Neural progenitor cell (in vitro differentiated cells): ENCODE measurements at regions not wholly inside any gene's neighbourhood (a gene's known extent, or its start where the extent isn't known, plus 50 kb on each side); places are given as distances from the start of the nearest gene placed in this dataset.

ENCODE experiments used
- DNase-seq: peaks from one replicate; pipeline ENCODE4 v3.0.0-alpha.2; 2016; ENCODE audit warnings: low spot score
- H2AFZ ChIP-seq: fragments of 200-600 bp; sonication (generic); replicated peaks from 2 replicates; pipeline ENCODE4 v1.6.1; 2016; ENCODE audit warnings: antibody characterized with exemption
- H3F3A ChIP-seq: fragments of 200-600 bp; sonication (generic); 2 replicates; pipeline ENCODE4 v1.6.1; 2016; ENCODE audit warnings: antibody characterized with exemption, low read depth
- H3K27ac ChIP-seq: fragments of 200-600 bp; sonication (generic); 2 replicates; pipeline ENCODE4 v1.5.1; 2016; ENCODE audit warnings: mild to moderate bottlenecking
- H3K27me3 ChIP-seq: fragments of 200-600 bp; sonication (generic); 2 replicates; pipeline ENCODE4 v1.6.1; 2016; ENCODE audit warnings: mild to moderate bottlenecking, moderate library complexity
- H3K36me3 ChIP-seq: fragments of 200-600 bp; sonication (generic); 2 replicates; pipeline ENCODE4 v1.5.1; 2016
- H3K4me1 ChIP-seq: fragments of 200-600 bp; sonication (generic); 2 replicates; pipeline ENCODE4 v1.6.1; 2016; ENCODE audit warnings: mixed run types
- H3K4me2 ChIP-seq: fragments of 200-600 bp; sonication (generic); 2 replicates; pipeline ENCODE4 v1.6.1; 2016
- H3K4me3 ChIP-seq: fragments of 200-600 bp; sonication (generic); 2 replicates; pipeline ENCODE4 v1.5.1; 2016
- H3K79me2 ChIP-seq: fragments of 200-600 bp; sonication (generic); 2 replicates; pipeline ENCODE4 v1.6.1; 2016; ENCODE audit warnings: low read depth
- H3K9ac ChIP-seq: fragments of 200-600 bp; sonication (generic); 2 replicates; pipeline ENCODE4 v1.6.1; 2016
- H3K9me3 ChIP-seq: fragments of 200-600 bp; sonication (generic); 2 replicates; pipeline ENCODE4 v1.5.1; 2016; ENCODE audit warnings: low read depth
- H4K20me1 ChIP-seq: fragments of 200-600 bp; sonication (generic); 2 replicates; pipeline ENCODE4 v1.6.1; 2016; ENCODE audit warnings: low read depth
- H3K27ac Mint-ChIP-seq: 3 replicates; pipeline ENCODE4 v1.8.0; 2021; ENCODE audit warnings: mixed read lengths
- H3K27me3 Mint-ChIP-seq: 2 replicates; pipeline ENCODE4 v1.8.0; 2022; ENCODE audit warnings: low read depth, mild to moderate bottlenecking, inconsistent platforms, moderate library complexity, mixed read lengths; ENCODE audit not compliant: insufficient read depth
- H3K36me3 Mint-ChIP-seq: 3 replicates; pipeline ENCODE4 v1.8.0; 2021; ENCODE audit warnings: mixed read lengths
- H3K4me1 Mint-ChIP-seq: 3 replicates; pipeline ENCODE4 v1.8.0; 2021; ENCODE audit warnings: mixed read lengths
- H3K4me3 Mint-ChIP-seq: 3 replicates; pipeline ENCODE4 v1.8.0; 2021; ENCODE audit warnings: mild to moderate bottlenecking, moderate library complexity, mixed read lengths
- H3K9me3 Mint-ChIP-seq: 3 replicates; pipeline ENCODE4 v1.8.0; 2020; ENCODE audit warnings: mixed read lengths
- EZH2 ChIP-seq: fragments of 200-600 bp; sonication (generic); IDR thresholded peaks from 2 replicates; pipeline ENCODE4 v1.6.1; 2017; ENCODE audit warnings: antibody characterized with exemption, mild to moderate bottlenecking, moderate library complexity
- EZH2phosphoT487 ChIP-seq: fragments of 200-600 bp; sonication (generic); IDR thresholded peaks from 2 replicates; pipeline ENCODE4 v1.6.1; 2017; ENCODE audit warnings: antibody characterized with exemption
- TF ChIP-seq, protein P1 (sequence below): fragments of 200-600 bp; sonication (generic); IDR thresholded peaks from 2 replicates; pipeline ENCODE4 v1.5.1; 2017; ENCODE audit warnings: antibody characterized with exemption, mild to moderate bottlenecking

GRCh38 chr3:144470666-144471065 lies 499.0 kb downstream of the DIPK2A start:
- no peaks in the 10 kb centered on the region for H3K27me3 ChIP-seq
- Mint-ChIP-seq H3K4me1 (no peaks in the 10 kb centered on the region), H3K27me3 (no peaks in the 10 kb centered on the region), H3K4me3 (no peak overlapping the region), H3K36me3 (no peaks in the 10 kb centered on the region), H3K27ac (no peak overlapping the region), H3K9me3 (no peaks in the 10 kb centered on the region)
- H3K4me1 ChIP-seq: peaks cover 19% of the 10 kb centered on the region
- no peak overlapping the region for H3K27ac ChIP-seq
- no peaks in the 10 kb centered on the region for H4K20me1 ChIP-seq
- H3F3A ChIP-seq: no peaks in the 10 kb centered on the region
- no peak overlapping the region for H3K4me3 ChIP-seq
- H3K79me2 ChIP-seq: no peaks in the 10 kb centered on the region
- no peak overlapping the region for H3K9ac ChIP-seq
- no peak for TF ChIP-seq EZH2phosphoT487
- TF ChIP-seq EZH2: no peak
- TF ChIP-seq, protein P1, sequence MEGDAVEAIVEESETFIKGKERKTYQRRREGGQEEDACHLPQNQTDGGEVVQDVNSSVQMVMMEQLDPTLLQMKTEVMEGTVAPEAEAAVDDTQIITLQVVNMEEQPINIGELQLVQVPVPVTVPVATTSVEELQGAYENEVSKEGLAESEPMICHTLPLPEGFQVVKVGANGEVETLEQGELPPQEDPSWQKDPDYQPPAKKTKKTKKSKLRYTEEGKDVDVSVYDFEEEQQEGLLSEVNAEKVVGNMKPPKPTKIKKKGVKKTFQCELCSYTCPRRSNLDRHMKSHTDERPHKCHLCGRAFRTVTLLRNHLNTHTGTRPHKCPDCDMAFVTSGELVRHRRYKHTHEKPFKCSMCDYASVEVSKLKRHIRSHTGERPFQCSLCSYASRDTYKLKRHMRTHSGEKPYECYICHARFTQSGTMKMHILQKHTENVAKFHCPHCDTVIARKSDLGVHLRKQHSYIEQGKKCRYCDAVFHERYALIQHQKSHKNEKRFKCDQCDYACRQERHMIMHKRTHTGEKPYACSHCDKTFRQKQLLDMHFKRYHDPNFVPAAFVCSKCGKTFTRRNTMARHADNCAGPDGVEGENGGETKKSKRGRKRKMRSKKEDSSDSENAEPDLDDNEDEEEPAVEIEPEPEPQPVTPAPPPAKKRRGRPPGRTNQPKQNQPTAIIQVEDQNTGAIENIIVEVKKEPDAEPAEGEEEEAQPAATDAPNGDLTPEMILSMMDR: no peak
- no peak overlapping the region for H2AFZ ChIP-seq
- DNase-seq: no peak
- no peaks in the 10 kb centered on the region for H3K9me3 ChIP-seq
- H3K4me2 ChIP-seq: no peak overlapping the region
- H3K36me3 ChIP-seq: no peaks in the 10 kb centered on the region

DNA sequence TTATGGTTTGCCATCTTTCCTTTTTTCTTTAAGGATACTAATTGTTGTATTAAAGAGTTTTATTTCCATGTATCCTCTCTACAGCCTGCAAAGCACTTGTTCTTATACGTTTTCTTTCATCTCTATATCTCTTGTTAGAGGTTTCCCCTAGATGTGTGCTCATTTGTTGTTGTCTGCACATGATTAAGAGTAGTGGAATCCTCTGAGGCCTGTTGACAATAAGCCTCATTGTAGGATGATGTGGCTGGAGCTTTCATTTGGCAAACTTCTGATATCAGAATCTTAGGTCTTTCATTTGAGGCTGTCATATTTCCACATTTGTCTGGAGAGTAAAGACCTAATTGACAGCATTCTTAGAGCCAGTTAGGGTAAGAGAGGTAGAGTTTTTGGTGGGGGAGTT lies 506.0 kb downstream of the DIPK2A start:
- H3K9me3 ChIP-seq: no peaks in the 10 kb centered on the region
- H3K27ac Mint-ChIP-seq: no peak overlapping the region
- H3K27me3 Mint-ChIP-seq: no peaks in the 10 kb centered on the region

GRCh38 chr3:144480416-144480919 lies 508.8 kb downstream of the DIPK2A start:
- no peaks in the 10 kb centered on the region for H3K4me1 Mint-ChIP-seq
- DNase-seq: no peak
- Histone ChIP-seq H3K9ac (no peak overlapping the region), H3K79me2 (no peaks in the 10 kb centered on the region), H3K4me2 (no peak overlapping the region), H3K4me3 (no peak overlapping the region), H3K36me3 (no peaks in the 10 kb centered on the region), H3K27me3 (no peaks in the 10 kb centered on the region), H3K27ac (no peak overlapping the region), H4K20me1 (no peaks in the 10 kb centered on the region), H3F3A (no peaks in the 10 kb centered on the region), H3K9me3 (no peaks in the 10 kb centered on the region), H3K4me1 (peaks cover 3% of the 10 kb centered on the region), H2AFZ (no peak overlapping the region)
- no peaks in the 10 kb centered on the region for H3K9me3 Mint-ChIP-seq
- no peaks in the 10 kb centered on the region for H3K36me3 Mint-ChIP-seq
- no peaks in the 10 kb centered on the region for H3K27me3 Mint-ChIP-seq
- H3K27ac Mint-ChIP-seq: no peak overlapping the region
- no peak for TF ChIP-seq EZH2phosphoT487
- TF ChIP-seq EZH2: no peak
- TF ChIP-seq, protein P1: no peak
- no peak overlapping the region for H3K4me3 Mint-ChIP-seq

More for the DNA sequence above, 506.0 kb downstream of the DIPK2A start:
- no peaks in the 10 kb centered on the region for H4K20me1 ChIP-seq
- H3K4me3 ChIP-seq: no peak overlapping the region
- no peaks in the 10 kb centered on the region for H3K4me1 Mint-ChIP-seq
- no peak overlapping the region for H3K4me2 ChIP-seq
- no peaks in the 10 kb centered on the region for H3K9me3 Mint-ChIP-seq
- H3K36me3 ChIP-seq: no peaks in the 10 kb centered on the region
- H3K36me3 Mint-ChIP-seq: no peaks in the 10 kb centered on the region
- DNase-seq: no peak
- no peak overlapping the region for H2AFZ ChIP-seq
- H3F3A ChIP-seq: no peaks in the 10 kb centered on the region
- no peaks in the 10 kb centered on the region for H3K27me3 ChIP-seq
- H3K4me3 Mint-ChIP-seq: no peak overlapping the region
- no peaks in the 10 kb centered on the region for H3K79me2 ChIP-seq
- H3K9ac ChIP-seq: no peak overlapping the region
- H3K27ac ChIP-seq: no peak overlapping the region
- H3K4me1 ChIP-seq: peaks cover 20% of the 10 kb centered on the region
- TF ChIP-seq, protein P1: no peak
- TF ChIP-seq EZH2 (no peak), EZH2phosphoT487 (no peak)
